Psoas muscle (tissue), 7 donors: ENCODE measurements at regions not wholly inside any gene's neighbourhood (a gene's known extent, or its start where the extent isn't known, plus 50 kb on each side); places are given as distances from the start of the nearest gene placed in this dataset.

Experiments
- ATAC-seq, 4 donors: fragments of 200-7000 bp; cut with Tn5 transposase; one replicate each; pipeline ENCODE4 v1.9.1; 2020; ENCODE audit warnings: moderate library complexity in 3 of 4, mild to moderate bottlenecking in 2 of 4
- DNase-seq, 2 donors: peaks; one replicate each; pipeline ENCODE4 v3.0.0-alpha.2; 2020
- H3K27ac ChIP-seq: fragments of 200-600 bp; one replicate; pipeline ENCODE4 v1.8.0; 2022
- H3K27me3 ChIP-seq, 3 donors: fragments of 200-600 bp in 1 of 3; one replicate each; pipeline versions ENCODE4 v1.6.1 to v1.8.0; 2013 to 2022; ENCODE audit warnings: low read length in 2 of 3, mild to moderate bottlenecking in 2 of 3, moderate library complexity in 1 of 3; ENCODE audit not compliant: insufficient read depth in 3 of 3
- H3K36me3 ChIP-seq, 2 donors: fragments of 200-600 bp in 1 of 2; one replicate each; pipeline versions ENCODE4 v1.6.1 to v1.8.0; 2013 to 2022; ENCODE audit warnings: low read depth in 1 of 2, mild to moderate bottlenecking in 1 of 2, moderate library complexity in 1 of 2; ENCODE audit not compliant: insufficient read depth in 1 of 2
- H3K4me1 ChIP-seq: fragments of 200-600 bp; one replicate; pipeline ENCODE4 v1.8.0; 2022
- H3K4me3 ChIP-seq: fragments of 200-600 bp; one replicate; pipeline ENCODE4 v1.8.0; 2022; ENCODE audit warnings: mild to moderate bottlenecking
- H3K9me3 ChIP-seq: fragments of 200-600 bp; one replicate; pipeline ENCODE4 v1.8.0; 2022
- WGBS, 3 donors: extraction: QIAGEN DNeasy Blood & Tissue Kit; methylation state at CpG; one replicate each; pipeline versions ENCODE4 v1.1.6 to v1.1.7; 2013; 5-methylcytosine and 5-hydroxymethylcytosine counted together
- intact Hi-C, 2 donors: fragments of 100-400 bp; cut with DNase I; formaldehyde crosslinking; loops; one replicate each; pipeline versions ENCODE4 v1.11.0 to v1.14.2; 2022
- TF ChIP-seq, protein P1 (sequence below): fragments of 200-600 bp; IDR thresholded peaks from one replicate; pipeline ENCODE4 v1.8.0; 2022; ENCODE audit warnings: antibody characterized with exemption
- donor health status: healthy with polysubstance abuse.
- donor health status: DM: no; HTN: no; CAD: no; lungs with moderate emphysema.
- donor health status: Bipolar disorder and iron deficiency.
- donor health status: healthy.
- donor health status: DM: yes; HTN: yes; CAD: no.
- donor health status: DM: no; HTN: no; CAD: no.
- donor health status: DM: yes; HTN: yes; CAD: no.

DNA sequence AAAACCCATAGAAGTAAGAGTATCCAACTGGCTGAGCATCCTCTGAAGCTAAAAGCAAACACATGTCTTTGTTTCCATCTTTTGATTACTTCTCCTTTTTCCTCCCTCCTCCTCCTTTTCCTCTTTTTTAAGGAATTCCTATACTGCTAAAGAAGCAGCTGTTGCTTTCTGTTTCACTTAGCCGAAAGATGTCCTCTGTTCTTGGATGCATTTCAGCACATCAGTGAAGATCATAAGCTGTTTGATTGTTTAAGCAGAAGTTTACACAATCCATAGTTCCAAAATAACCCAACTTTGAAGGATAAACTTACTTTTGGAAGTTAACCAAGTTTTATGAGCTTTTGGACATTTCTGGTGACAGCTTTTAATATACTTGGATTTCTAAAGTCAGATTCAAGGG, 55.1 kb upstream of the TNIP3 start:
- DNase-seq (no peak), ATAC-seq (no peak)
- H3K4me3 ChIP-seq: no peak overlapping the region
- WGBS, 3 donors: 9 to 16% (median 15%) methylated on average over 1 of the region's 1 CpG
- H3K9me3 ChIP-seq: no peaks in the 10 kb centered on the region
- intact Hi-C loops: no loop called here
- H3K36me3 ChIP-seq: no peaks in the 10 kb centered on the region
- no peaks in the 10 kb centered on the region for H3K4me1 ChIP-seq
- TF ChIP-seq, protein P1, sequence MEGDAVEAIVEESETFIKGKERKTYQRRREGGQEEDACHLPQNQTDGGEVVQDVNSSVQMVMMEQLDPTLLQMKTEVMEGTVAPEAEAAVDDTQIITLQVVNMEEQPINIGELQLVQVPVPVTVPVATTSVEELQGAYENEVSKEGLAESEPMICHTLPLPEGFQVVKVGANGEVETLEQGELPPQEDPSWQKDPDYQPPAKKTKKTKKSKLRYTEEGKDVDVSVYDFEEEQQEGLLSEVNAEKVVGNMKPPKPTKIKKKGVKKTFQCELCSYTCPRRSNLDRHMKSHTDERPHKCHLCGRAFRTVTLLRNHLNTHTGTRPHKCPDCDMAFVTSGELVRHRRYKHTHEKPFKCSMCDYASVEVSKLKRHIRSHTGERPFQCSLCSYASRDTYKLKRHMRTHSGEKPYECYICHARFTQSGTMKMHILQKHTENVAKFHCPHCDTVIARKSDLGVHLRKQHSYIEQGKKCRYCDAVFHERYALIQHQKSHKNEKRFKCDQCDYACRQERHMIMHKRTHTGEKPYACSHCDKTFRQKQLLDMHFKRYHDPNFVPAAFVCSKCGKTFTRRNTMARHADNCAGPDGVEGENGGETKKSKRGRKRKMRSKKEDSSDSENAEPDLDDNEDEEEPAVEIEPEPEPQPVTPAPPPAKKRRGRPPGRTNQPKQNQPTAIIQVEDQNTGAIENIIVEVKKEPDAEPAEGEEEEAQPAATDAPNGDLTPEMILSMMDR: no peak
- H3K27me3 ChIP-seq: no peaks in the 10 kb centered on the region
- no peak overlapping the region for H3K27ac ChIP-seq

DNA sequence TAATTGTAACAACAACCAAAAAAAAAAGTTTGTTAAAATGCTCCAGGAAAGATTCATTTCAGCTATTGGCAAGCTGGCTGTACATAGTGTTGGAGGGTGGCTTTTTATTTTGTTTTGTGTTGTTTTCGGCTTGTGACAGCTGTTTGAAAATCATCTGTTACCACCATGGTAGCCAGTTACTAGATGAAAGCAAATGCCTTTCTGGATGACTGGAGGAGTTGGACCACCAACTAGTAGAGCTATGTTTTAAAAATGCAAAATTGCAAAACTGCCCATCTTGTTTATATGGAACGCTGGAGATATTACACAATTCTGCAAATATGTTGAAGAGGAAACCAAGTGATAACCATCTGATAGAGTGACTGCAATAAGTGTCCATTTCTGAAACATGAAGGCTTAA, 53.2 kb upstream of the TNIP3 start:
- H3K27me3 ChIP-seq: no peaks in the 10 kb centered on the region
- intact Hi-C loops: no loop called here
- H3K9me3 ChIP-seq: no peaks in the 10 kb centered on the region
- ATAC-seq (no peak), DNase-seq (no peak)
- 32 to 39% (median 32%) methylated on average over 2 of the region's 2 CpGs for WGBS, 3 donors
- TF ChIP-seq, protein P1: no peak
- H3K27ac ChIP-seq: no peak overlapping the region
- no peak overlapping the region for H3K4me3 ChIP-seq
- no peaks in the 10 kb centered on the region for H3K4me1 ChIP-seq
- H3K36me3 ChIP-seq: no peaks in the 10 kb centered on the region

DNA sequence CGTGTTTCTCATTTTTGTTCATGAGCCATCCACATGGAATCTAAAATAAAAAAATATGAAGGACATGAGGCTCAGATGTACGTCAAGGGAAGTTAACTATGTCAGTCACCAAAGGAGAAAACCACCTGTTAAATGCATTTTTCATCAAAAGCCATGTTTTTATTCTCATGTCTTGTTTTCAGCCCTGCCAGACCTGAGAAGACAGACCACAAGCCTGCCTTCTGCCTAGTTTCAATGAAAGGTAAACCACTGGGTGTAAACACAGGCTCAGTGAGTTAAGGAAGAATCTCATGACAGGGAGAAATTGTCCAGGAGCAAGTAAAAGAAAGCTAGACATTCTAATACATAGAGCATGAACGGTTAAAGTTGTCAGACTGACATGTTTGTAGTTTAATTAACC, 52.3 kb upstream of the TNIP3 start:
- H3K27me3 ChIP-seq: no peaks in the 10 kb centered on the region
- H3K4me1 ChIP-seq: no peaks in the 10 kb centered on the region
- H3K4me3 ChIP-seq: no peak overlapping the region
- no peak for ATAC-seq
- H3K36me3 ChIP-seq: no peaks in the 10 kb centered on the region
- no peak overlapping the region for H3K27ac ChIP-seq
- WGBS, 3 donors: 60 to 62% (median 62%) methylated on average over 3 of the region's 3 CpGs
- no peak for DNase-seq
- no peaks in the 10 kb centered on the region for H3K9me3 ChIP-seq
- intact Hi-C loops: no loop called here
- TF ChIP-seq, protein P1: no peak

DNA sequence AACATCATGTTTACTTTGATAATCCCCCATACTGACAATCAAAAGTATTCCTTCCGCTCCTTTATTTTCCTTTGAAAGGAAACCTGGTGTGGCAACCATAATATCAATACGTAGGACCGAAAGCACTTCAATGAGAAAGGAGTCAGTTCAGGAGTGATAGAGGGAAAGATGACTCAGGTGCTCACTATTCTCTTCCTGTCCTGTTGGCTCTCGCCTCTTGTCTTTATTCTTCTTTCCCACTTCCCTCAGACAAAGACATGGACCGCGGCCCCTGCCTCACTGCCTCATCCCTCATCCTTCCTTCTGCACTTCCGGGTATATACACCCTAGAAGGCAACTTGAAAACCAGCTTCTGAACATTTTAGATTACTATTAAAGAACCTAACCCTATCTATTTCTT, 49.8 kb upstream of the TNIP3 start:
- H3K27me3 ChIP-seq: no peaks in the 10 kb centered on the region
- DNase-seq (no peak), ATAC-seq (no peak)
- H3K27ac ChIP-seq: no peak overlapping the region
- 94 to 96% (median 94%) methylated on average over 7 of the region's 7 CpGs for WGBS, 3 donors
- no peaks in the 10 kb centered on the region for H3K4me1 ChIP-seq
- intact Hi-C loops: no loop called here
- no peaks in the 10 kb centered on the region for H3K9me3 ChIP-seq
- H3K36me3 ChIP-seq: no peaks in the 10 kb centered on the region
- TF ChIP-seq, protein P1: no peak
- no peak overlapping the region for H3K4me3 ChIP-seq
